ENCODE measurements at regions not wholly inside any gene's neighbourhood (a gene's known extent, or its start where the extent isn't known, plus 50 kb on each side); places are given as distances from the start of the nearest gene placed in this dataset.
"Not testable (repeated sequence)": the region's sequence is repeated elsewhere in the genome, so short reads cannot be mapped to it uniquely, and the experiment has no call there.

DNA sequence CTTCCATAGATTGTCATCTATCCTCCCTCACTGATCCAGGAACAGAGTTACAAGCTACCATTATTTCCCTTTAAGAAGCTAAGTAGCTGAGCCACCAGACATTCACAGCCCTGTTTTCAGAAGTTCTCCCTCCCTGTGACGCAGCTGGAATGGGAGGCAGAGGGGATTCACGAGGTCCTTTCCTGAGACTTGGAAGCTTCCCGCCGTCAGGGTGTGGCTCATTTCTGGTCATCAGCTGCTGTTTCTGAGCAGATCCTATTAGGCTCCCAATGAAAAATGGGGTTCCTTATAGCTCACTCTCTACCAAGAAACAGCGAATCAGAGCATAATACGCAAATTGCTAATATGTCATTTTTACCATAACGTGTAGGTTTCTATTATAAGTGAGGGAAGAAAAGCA lies 559.3 kb upstream of the ID2 start:
- DNase-seq (ENCODE audit: low read depth) = no peak

GRCh38 chr2:8123464-8123863 lies 558.4 kb upstream of the ID2 start:
- no peak overlapping the region for H3K4me3 ChIP-seq (ENCODE audit: low read depth, low read length)
- no peak for DNase-seq (ENCODE audit: low read depth)
- no peak for TF ChIP-seq POLR2A (IDR thresholded peaks at IDR 0.05; ENCODE audit: extremely low read depth, insufficient read length)
- TF ChIP-seq MYC (IDR thresholded peaks at IDR 0.05; ENCODE audit: low read depth, low read length) = no peak
- TF ChIP-seq, protein P1, sequence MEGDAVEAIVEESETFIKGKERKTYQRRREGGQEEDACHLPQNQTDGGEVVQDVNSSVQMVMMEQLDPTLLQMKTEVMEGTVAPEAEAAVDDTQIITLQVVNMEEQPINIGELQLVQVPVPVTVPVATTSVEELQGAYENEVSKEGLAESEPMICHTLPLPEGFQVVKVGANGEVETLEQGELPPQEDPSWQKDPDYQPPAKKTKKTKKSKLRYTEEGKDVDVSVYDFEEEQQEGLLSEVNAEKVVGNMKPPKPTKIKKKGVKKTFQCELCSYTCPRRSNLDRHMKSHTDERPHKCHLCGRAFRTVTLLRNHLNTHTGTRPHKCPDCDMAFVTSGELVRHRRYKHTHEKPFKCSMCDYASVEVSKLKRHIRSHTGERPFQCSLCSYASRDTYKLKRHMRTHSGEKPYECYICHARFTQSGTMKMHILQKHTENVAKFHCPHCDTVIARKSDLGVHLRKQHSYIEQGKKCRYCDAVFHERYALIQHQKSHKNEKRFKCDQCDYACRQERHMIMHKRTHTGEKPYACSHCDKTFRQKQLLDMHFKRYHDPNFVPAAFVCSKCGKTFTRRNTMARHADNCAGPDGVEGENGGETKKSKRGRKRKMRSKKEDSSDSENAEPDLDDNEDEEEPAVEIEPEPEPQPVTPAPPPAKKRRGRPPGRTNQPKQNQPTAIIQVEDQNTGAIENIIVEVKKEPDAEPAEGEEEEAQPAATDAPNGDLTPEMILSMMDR (IDR thresholded peaks at IDR 0.05; ENCODE audit: low read depth, low read length) = no peak
- TF ChIP-seq, protein P2, sequence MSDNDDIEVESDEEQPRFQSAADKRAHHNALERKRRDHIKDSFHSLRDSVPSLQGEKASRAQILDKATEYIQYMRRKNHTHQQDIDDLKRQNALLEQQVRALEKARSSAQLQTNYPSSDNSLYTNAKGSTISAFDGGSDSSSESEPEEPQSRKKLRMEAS (IDR thresholded peaks at IDR 0.05; ENCODE audit: low read depth, low read length) = no peak

More for the DNA sequence above, 559.3 kb upstream of the ID2 start:
- TF ChIP-seq POLR2A (IDR thresholded peaks at IDR 0.05; ENCODE audit: extremely low read depth, insufficient read length) = no peak
- TF ChIP-seq, protein P1 (IDR thresholded peaks at IDR 0.05; ENCODE audit: low read depth, low read length) = no peak
- TF ChIP-seq, protein P2 (IDR thresholded peaks at IDR 0.05; ENCODE audit: low read depth, low read length) = no peak
- no peak for TF ChIP-seq MYC (IDR thresholded peaks at IDR 0.05; ENCODE audit: low read depth, low read length)
- H3K4me3 ChIP-seq (ENCODE audit: low read depth, low read length) = no peak overlapping the region

GRCh38 chr2:8125741-8126711 lies 555.8 kb upstream of the ID2 start:
- peak; percentile 25 for DNase-seq (ENCODE audit: low read depth)
- no peak for TF ChIP-seq POLR2A (IDR thresholded peaks at IDR 0.05; ENCODE audit: extremely low read depth, insufficient read length)
- no peak for TF ChIP-seq MYC (IDR thresholded peaks at IDR 0.05; ENCODE audit: low read depth, low read length)
- TF ChIP-seq, protein P1 (IDR thresholded peaks at IDR 0.05; ENCODE audit: low read depth, low read length) = no peak
- TF ChIP-seq, protein P2 (IDR thresholded peaks at IDR 0.05; ENCODE audit: low read depth, low read length) = no peak
- H3K4me3 ChIP-seq (ENCODE audit: low read depth, low read length) = no peak overlapping the region

GRCh38 chr2:8126783-8127182 lies 555.1 kb upstream of the ID2 start:
- no peak overlapping the region for H3K4me3 ChIP-seq (ENCODE audit: low read depth, low read length)
- no peak for DNase-seq (ENCODE audit: low read depth)
- TF ChIP-seq, protein P2 (IDR thresholded peaks at IDR 0.05; ENCODE audit: low read depth, low read length) = no peak
- no peak for TF ChIP-seq MYC (IDR thresholded peaks at IDR 0.05; ENCODE audit: low read depth, low read length)
- TF ChIP-seq POLR2A (IDR thresholded peaks at IDR 0.05; ENCODE audit: extremely low read depth, insufficient read length) = no peak
- TF ChIP-seq, protein P1 (IDR thresholded peaks at IDR 0.05; ENCODE audit: low read depth, low read length) = no peak

- DNase-seq (ENCODE audit: low read depth) = not testable (repeated sequence)
These were observed 550.4 kb upstream of the ID2 start for GRCh38 chr2:8131423-8131822.

DNA sequence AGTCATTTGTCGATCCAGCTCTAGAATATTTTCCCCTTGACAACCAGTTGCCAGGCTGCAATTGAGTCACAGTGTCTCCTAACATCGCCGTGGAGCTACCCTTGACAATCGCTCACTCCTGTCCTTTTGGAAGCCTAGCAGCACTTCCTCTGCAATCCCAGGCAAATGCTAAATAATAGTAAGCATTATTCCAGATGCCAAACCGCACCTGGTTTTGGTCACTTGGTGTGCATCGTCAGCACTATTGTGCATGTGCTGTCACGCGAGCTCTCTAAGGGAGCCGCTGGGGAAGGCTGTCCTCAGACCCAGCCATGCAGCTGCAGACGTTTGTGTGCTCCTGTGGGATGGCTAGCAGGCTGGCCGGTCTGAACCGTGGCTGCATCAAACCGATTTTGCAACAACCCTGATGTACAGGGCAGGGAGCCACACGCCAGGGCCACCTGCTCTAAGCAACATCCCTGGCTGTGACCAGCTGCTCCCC lies 549.5 kb upstream of the ID2 start:
- no peak overlapping the region for H3K4me3 ChIP-seq (ENCODE audit: low read depth, low read length)
- DNase-seq (ENCODE audit: low read depth) = no peak
- TF ChIP-seq MYC (IDR thresholded peaks at IDR 0.05; ENCODE audit: low read depth, low read length) (no peak), POLR2A (IDR thresholded peaks at IDR 0.05; ENCODE audit: extremely low read depth, insufficient read length) (no peak)
- TF ChIP-seq, protein P1 (IDR thresholded peaks at IDR 0.05; ENCODE audit: low read depth, low read length) = no peak
- TF ChIP-seq, protein P2 (IDR thresholded peaks at IDR 0.05; ENCODE audit: low read depth, low read length) = no peak

More at GRCh38 chr2:8131423-8131822, 550.4 kb upstream of the ID2 start:
- not testable (repeated sequence) for H3K4me3 ChIP-seq (ENCODE audit: low read depth, low read length)

Measured in NB4 (cell line).